ENCODE measurements at regions not wholly inside any gene's neighbourhood (a gene's known extent, or its start where the extent isn't known, plus 50 kb on each side); places are given as distances from the start of the nearest gene placed in this dataset.

DNA sequence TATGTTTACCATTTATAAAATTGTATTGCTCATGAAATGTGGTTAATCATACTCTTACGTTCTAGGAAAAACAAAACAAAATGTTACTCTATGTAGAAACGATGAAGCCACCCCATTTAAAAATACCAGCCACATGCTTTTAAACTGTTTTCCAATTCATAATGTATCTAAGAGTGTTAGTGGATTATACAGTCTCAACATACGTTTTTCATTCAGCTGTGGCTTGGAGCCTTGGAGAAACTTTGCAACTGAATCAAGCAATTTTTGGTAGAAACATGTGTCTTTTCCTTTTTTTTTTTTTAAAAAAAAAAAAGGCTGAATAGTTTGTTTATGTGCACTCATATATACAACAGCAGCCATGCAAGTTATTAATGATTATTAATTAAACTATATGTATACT lies 378.0 kb upstream of the SEMA3D start:
- H2BK5ac ChIP-seq (ENCODE audit: low read depth, low read length, poor library complexity): no peak overlapping the region
- H2AK5ac ChIP-seq (ENCODE audit: low read length): no peak overlapping the region
- H3K27me3 ChIP-seq (ENCODE audit: insufficient read depth, low read length): no peaks in the 10 kb centered on the region
- H3K9me3 ChIP-seq (ENCODE audit: insufficient read depth, low read depth, low read length): no peaks in the 10 kb centered on the region
- H3K18ac ChIP-seq (ENCODE audit: low read length): no peak overlapping the region
- H3K23ac ChIP-seq (ENCODE audit: low read length): no peak overlapping the region
- no peaks in the 10 kb centered on the region for H3K79me2 ChIP-seq (ENCODE audit: control insufficient read depth, insufficient read depth, low read length, poor library complexity)
- no peak for DNase-seq
- H4K8ac ChIP-seq (ENCODE audit: low read depth, low read length): no peak overlapping the region
- no peak overlapping the region for H4K12ac ChIP-seq (ENCODE audit: low read depth, low read length)
- no peak overlapping the region for H3K4me3 ChIP-seq (ENCODE audit: low read depth, low read length)
- no peak overlapping the region for H2BK12ac ChIP-seq (ENCODE audit: low read length)
- no peaks in the 10 kb centered on the region for H3K4me1 ChIP-seq (ENCODE audit: control insufficient read depth in 1 of 2, insufficient read depth in 2 of 2, low read length in 2 of 2)
- H3K9ac ChIP-seq (ENCODE audit: low read length): no peak overlapping the region
- no peaks in the 10 kb centered on the region for H3K79me1 ChIP-seq (ENCODE audit: low read length)
- H3K4ac ChIP-seq (ENCODE audit: low read depth, low read length): no peak overlapping the region
- H3K4me2 ChIP-seq (ENCODE audit: low read length): no peak overlapping the region
- H3K14ac ChIP-seq (ENCODE audit: low read length): no peak overlapping the region
- no CpG with 5 or more reads among the region's 3 CpGs for WGBS (ENCODE audit: extremely low coverage, insufficient coverage, insufficient read length)
- H2BK120ac ChIP-seq (ENCODE audit: insufficient read depth, low read length, poor library complexity): no peak overlapping the region
- no peak overlapping the region for H4K91ac ChIP-seq (ENCODE audit: low read depth, low read length)
- H2AFZ ChIP-seq (ENCODE audit: insufficient read depth, low read length, poor library complexity): no peak overlapping the region
- no peak overlapping the region for H3K27ac ChIP-seq (ENCODE audit: low read depth, low read length)
- no peaks in the 10 kb centered on the region for H3K36me3 ChIP-seq (ENCODE audit: control insufficient read depth in 1 of 2, insufficient read depth in 2 of 2, low read length in 2 of 2)

DNA sequence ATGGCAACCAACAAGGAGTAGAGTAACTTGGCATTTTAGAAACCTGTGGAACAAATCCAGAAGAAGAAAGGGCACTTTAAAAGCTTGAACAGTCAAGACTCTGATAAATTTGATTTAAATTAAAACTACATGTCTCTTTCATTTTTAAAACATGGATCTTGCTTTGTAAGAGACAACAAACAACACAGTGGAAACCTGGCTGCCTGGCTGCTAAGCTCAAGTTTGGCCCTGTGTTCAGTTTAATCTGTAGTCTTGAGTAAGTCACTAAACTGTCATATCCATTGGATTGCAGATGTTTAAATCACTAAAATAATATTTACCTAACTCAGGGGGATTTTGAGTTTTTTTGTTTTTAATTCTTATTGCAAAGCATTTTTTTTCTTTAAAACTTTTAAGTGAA lies 374.9 kb upstream of the SEMA3D start:
- H2AFZ ChIP-seq (ENCODE audit: insufficient read depth, low read length, poor library complexity): no peak overlapping the region
- H3K4ac ChIP-seq (ENCODE audit: low read depth, low read length): no peak overlapping the region
- no peak overlapping the region for H2AK5ac ChIP-seq (ENCODE audit: low read length)
- no peak overlapping the region for H4K91ac ChIP-seq (ENCODE audit: low read depth, low read length)
- H3K27me3 ChIP-seq (ENCODE audit: insufficient read depth, low read length): no peaks in the 10 kb centered on the region
- no peak overlapping the region for H2BK5ac ChIP-seq (ENCODE audit: low read depth, low read length, poor library complexity)
- no peaks in the 10 kb centered on the region for H3K79me1 ChIP-seq (ENCODE audit: low read length)
- H3K9me3 ChIP-seq (ENCODE audit: insufficient read depth, low read depth, low read length): no peaks in the 10 kb centered on the region
- DNase-seq: no peak
- H3K9ac ChIP-seq (ENCODE audit: low read length): no peak overlapping the region
- H3K27ac ChIP-seq (ENCODE audit: low read depth, low read length): no peak overlapping the region
- no peaks in the 10 kb centered on the region for H3K36me3 ChIP-seq (ENCODE audit: control insufficient read depth in 1 of 2, insufficient read depth in 2 of 2, low read length in 2 of 2)
- no peak overlapping the region for H2BK12ac ChIP-seq (ENCODE audit: low read length)
- H4K12ac ChIP-seq (ENCODE audit: low read depth, low read length): no peak overlapping the region
- no peaks in the 10 kb centered on the region for H3K79me2 ChIP-seq (ENCODE audit: control insufficient read depth, insufficient read depth, low read length, poor library complexity)
- H3K14ac ChIP-seq (ENCODE audit: low read length): no peak overlapping the region
- no peak overlapping the region for H3K4me2 ChIP-seq (ENCODE audit: low read length)
- H3K4me3 ChIP-seq (ENCODE audit: low read depth, low read length): no peak overlapping the region
- no peaks in the 10 kb centered on the region for H3K4me1 ChIP-seq (ENCODE audit: control insufficient read depth in 1 of 2, insufficient read depth in 2 of 2, low read length in 2 of 2)
- no peak overlapping the region for H3K23ac ChIP-seq (ENCODE audit: low read length)
- no peak overlapping the region for H4K8ac ChIP-seq (ENCODE audit: low read depth, low read length)
- no peak overlapping the region for H2BK120ac ChIP-seq (ENCODE audit: insufficient read depth, low read length, poor library complexity)
- H3K18ac ChIP-seq (ENCODE audit: low read length): no peak overlapping the region

DNA sequence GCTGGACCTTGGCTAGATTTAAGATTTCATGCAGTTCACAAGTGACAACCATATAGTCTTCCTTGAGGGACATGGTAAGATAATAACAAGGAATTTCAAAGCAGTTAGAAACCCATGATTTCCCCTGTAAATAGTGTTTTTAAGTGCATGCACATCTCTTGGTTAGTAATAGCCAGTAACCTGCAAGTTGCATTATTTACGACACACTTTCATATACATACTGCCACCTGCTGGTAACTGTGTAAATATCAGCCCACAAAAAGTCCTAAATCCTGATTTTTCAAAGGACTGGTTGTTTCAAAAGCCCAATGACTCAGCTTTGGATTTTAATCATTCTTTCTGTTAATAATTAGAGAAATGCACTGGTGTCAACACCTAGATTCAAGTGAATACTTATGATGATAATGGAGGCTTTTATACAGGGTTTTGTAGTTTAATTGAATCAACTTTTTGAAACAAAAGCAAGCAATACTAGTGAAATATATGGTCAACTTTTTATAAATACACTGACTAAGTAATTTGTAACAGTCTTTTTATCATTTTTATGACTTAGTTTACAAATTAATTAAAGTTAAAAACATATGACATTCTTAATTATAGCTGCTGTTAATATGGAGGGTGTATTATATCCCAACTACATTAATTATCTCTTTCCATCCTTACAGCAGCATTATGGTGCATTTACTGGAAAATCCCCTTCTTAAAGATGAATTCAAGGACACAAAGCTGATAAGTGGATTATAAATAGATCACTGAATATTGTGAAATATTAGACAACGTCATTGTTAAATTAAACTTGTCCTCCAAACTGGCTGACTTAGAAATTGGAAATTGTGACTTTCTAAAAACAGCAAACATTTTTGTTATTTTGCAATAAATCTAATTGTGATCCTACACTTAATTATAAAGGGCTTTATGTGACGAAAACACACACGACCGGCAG lies 367.7 kb upstream of the SEMA3D start:
- no CpG with 5 or more reads among the region's 5 CpGs for WGBS (ENCODE audit: extremely low coverage, insufficient coverage, insufficient read length)
- H3K9me3 ChIP-seq (ENCODE audit: insufficient read depth, low read depth, low read length): no peaks in the 10 kb centered on the region
- H3K79me1 ChIP-seq (ENCODE audit: low read length): no peaks in the 10 kb centered on the region
- no peak overlapping the region for H3K27ac ChIP-seq (ENCODE audit: low read depth, low read length)
- H3K36me3 ChIP-seq (ENCODE audit: control insufficient read depth in 1 of 2, insufficient read depth in 2 of 2, low read length in 2 of 2): no peaks in the 10 kb centered on the region
- H2AK5ac ChIP-seq (ENCODE audit: low read length): no peak overlapping the region
- H2BK120ac ChIP-seq (ENCODE audit: insufficient read depth, low read length, poor library complexity): no peak overlapping the region
- no peaks in the 10 kb centered on the region for H3K4me1 ChIP-seq (ENCODE audit: control insufficient read depth in 1 of 2, insufficient read depth in 2 of 2, low read length in 2 of 2)
- H3K4me3 ChIP-seq (ENCODE audit: low read depth, low read length): no peak overlapping the region
- H3K9ac ChIP-seq (ENCODE audit: low read length): no peak overlapping the region
- no peak overlapping the region for H2BK12ac ChIP-seq (ENCODE audit: low read length)
- H3K18ac ChIP-seq (ENCODE audit: low read length): no peak overlapping the region
- H4K8ac ChIP-seq (ENCODE audit: low read depth, low read length): no peak overlapping the region
- H3K27me3 ChIP-seq (ENCODE audit: insufficient read depth, low read length): no peaks in the 10 kb centered on the region
- H3K4me2 ChIP-seq (ENCODE audit: low read length): no peak overlapping the region
- H2BK5ac ChIP-seq (ENCODE audit: low read depth, low read length, poor library complexity): no peak overlapping the region
- H4K12ac ChIP-seq (ENCODE audit: low read depth, low read length): no peak overlapping the region
- H3K79me2 ChIP-seq (ENCODE audit: control insufficient read depth, insufficient read depth, low read length, poor library complexity): no peaks in the 10 kb centered on the region
- H4K91ac ChIP-seq (ENCODE audit: low read depth, low read length): no peak overlapping the region
- peak; percentile 52 to 91 for DNase-seq
- no peak overlapping the region for H3K4ac ChIP-seq (ENCODE audit: low read depth, low read length)
- H2AFZ ChIP-seq (ENCODE audit: insufficient read depth, low read length, poor library complexity): no peak overlapping the region
- H3K14ac ChIP-seq (ENCODE audit: low read length): no peak overlapping the region
- H3K23ac ChIP-seq (ENCODE audit: low read length): no peak overlapping the region

DNA sequence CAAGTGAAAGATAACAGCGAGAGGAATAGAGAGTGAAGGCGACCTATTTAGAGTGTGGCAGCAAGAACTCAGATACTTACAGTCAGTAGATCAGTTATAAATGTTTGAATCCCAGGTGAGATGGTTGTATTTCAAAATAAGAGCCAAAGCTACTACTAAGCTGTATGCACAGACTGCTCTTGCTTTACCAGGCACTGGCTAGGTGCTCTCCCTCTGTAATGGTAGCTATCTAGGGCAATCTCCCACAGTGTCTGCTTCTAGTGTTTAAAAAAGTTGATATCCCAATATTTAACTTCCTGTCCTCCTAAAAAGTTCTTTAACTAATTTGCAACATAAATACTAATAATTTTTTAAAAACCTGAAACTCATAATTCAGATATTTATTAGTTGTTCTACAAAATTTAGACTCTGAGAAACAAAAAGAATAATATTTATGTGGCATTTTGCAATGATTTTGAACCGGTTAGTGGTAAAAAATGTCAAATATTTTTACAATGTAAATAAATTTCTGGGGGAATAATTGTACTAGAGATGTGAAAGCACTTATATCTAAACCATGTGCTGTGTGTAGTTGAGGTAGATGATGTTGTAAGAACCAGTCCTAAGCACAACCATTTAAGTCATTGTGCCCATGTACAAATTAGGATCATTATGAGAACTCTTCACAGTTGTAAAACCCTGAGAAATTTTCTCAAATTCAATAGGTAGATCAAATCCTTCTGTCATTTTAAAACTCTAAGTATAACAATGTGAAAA lies 349.3 kb upstream of the SEMA3D start:
- Histone ChIP-seq H2BK5ac (ENCODE audit: low read depth, low read length, poor library complexity) (no peak overlapping the region), H3K4ac (ENCODE audit: low read depth, low read length) (no peak overlapping the region), H2BK120ac (ENCODE audit: insufficient read depth, low read length, poor library complexity) (no peak overlapping the region), H3K4me1 (ENCODE audit: control insufficient read depth in 1 of 2, insufficient read depth in 2 of 2, low read length in 2 of 2) (no peaks in the 10 kb centered on the region), H3K9me3 (ENCODE audit: insufficient read depth, low read depth, low read length) (no peaks in the 10 kb centered on the region), H3K18ac (ENCODE audit: low read length) (no peak overlapping the region), H4K8ac (ENCODE audit: low read depth, low read length) (no peak overlapping the region), H2AFZ (ENCODE audit: insufficient read depth, low read length, poor library complexity) (no peak overlapping the region), H4K12ac (ENCODE audit: low read depth, low read length) (no peak overlapping the region), H3K79me2 (ENCODE audit: control insufficient read depth, insufficient read depth, low read length, poor library complexity) (no peaks in the 10 kb centered on the region), H3K4me3 (ENCODE audit: low read depth, low read length) (no peak overlapping the region), H3K79me1 (ENCODE audit: low read length) (no peaks in the 10 kb centered on the region), H2AK5ac (ENCODE audit: low read length) (no peak overlapping the region), H3K14ac (ENCODE audit: low read length) (no peak overlapping the region), H3K36me3 (ENCODE audit: control insufficient read depth in 1 of 2, insufficient read depth in 2 of 2, low read length in 2 of 2) (no peaks in the 10 kb centered on the region), H4K91ac (ENCODE audit: low read depth, low read length) (no peak overlapping the region), H2BK12ac (ENCODE audit: low read length) (no peak overlapping the region), H3K27ac (ENCODE audit: low read depth, low read length) (no peak overlapping the region), H3K4me2 (ENCODE audit: low read length) (no peak overlapping the region), H3K9ac (ENCODE audit: low read length) (no peak overlapping the region), H3K23ac (ENCODE audit: low read length) (no peak overlapping the region), H3K27me3 (ENCODE audit: insufficient read depth, low read length) (no peaks in the 10 kb centered on the region)
- WGBS (ENCODE audit: extremely low coverage, insufficient coverage, insufficient read length): no CpG with 5 or more reads among the region's 3 CpGs
- DNase-seq: no peak

Measured in trophoblast cell (in vitro differentiated cells and primary cell).